PC-3 (cell line): ENCODE measurements at regions not wholly inside any gene's neighbourhood (a gene's known extent, or its start where the extent isn't known, plus 50 kb on each side); places are given as distances from the start of the nearest gene placed in this dataset.

ENCODE experiments used
- ATAC-seq: fragments of 200-7000 bp; cut with Tn5 transposase; 2 replicates; pipeline ENCODE4 v1.9.1; 2020; ENCODE audit warnings: mild to moderate bottlenecking, moderate library complexity
- BruUV-seq: library from RNA; stranded (reverse); fragments of 400-500 nt; replicated peaks from 2 replicates; lab custom pipeline; 2021; lab: Mats Ljungman, UMichigan
- CTCF ChIA-PET: fragments of 300-600 bp; sonication (Branson Sonifier 250); formaldehyde crosslinking; loops from one replicate; lab custom pipeline; 2022; ENCODE audit warnings: antibody characterized with exemption; lab: Charles Lee
- POLR2A ChIA-PET: fragments of 300-600 bp; sonication (Branson Sonifier 250); formaldehyde crosslinking; loops from one replicate; lab custom pipeline; 2022; ENCODE audit warnings: antibody characterized with exemption; ENCODE audit not compliant: unreplicated experiment; lab: Charles Lee
- DNase-seq: peaks from one replicate; pipeline ENCODE4 v3.0.0-alpha.2; 2015
- H2AFZ ChIP-seq: fragments of 300-600 bp; sonication (generic); 2 replicates; pipeline ENCODE4 v1.6.0; 2016; ENCODE audit warnings: antibody characterized with exemption, low read length
- H3F3A ChIP-seq: fragments of 300-600 bp; sonication (generic); one replicate; pipeline ENCODE4 v1.6.0; 2017; ENCODE audit warnings: antibody characterized with exemption, low read length, control low read depth, mild to moderate bottlenecking; ENCODE audit not compliant: unreplicated experiment
- H3K27ac ChIP-seq: fragments of 300-600 bp; sonication (generic); 2 replicates; pipeline ENCODE4 v1.5.1; 2016; ENCODE audit warnings: mild to moderate bottlenecking, low read length
- H3K27me3 ChIP-seq: fragments of 300-600 bp; sonication (generic); 2 replicates; pipeline ENCODE4 v1.6.1; 2016; ENCODE audit warnings: low read length, mixed read lengths
- H3K36me3 ChIP-seq: fragments of 300-600 bp; sonication (generic); 2 replicates; pipeline ENCODE4 v1.6.1; 2016; ENCODE audit warnings: low read depth, mixed run types, low read length, mixed read lengths
- H3K4me1 ChIP-seq: fragments of 300-600 bp; sonication (generic); 2 replicates; pipeline ENCODE4 v1.5.1; 2016; ENCODE audit warnings: low read length; ENCODE audit not compliant: insufficient read depth
- H3K4me2 ChIP-seq: fragments of 300-600 bp; sonication (generic); 2 replicates; pipeline ENCODE4 v1.6.0; 2016; ENCODE audit warnings: low read length
- H3K4me3 ChIP-seq: fragments of 300-600 bp; sonication (generic); 2 replicates; pipeline ENCODE4 v1.5.1; 2016; ENCODE audit warnings: mild to moderate bottlenecking, low read length, mixed read lengths
- H3K79me2 ChIP-seq: fragments of 300-600 bp; sonication (generic); 2 replicates; pipeline ENCODE4 v1.6.1; 2017; ENCODE audit warnings: low read length, mixed read lengths
- H3K9ac ChIP-seq: fragments of 300-600 bp; sonication (generic); 2 replicates; pipeline ENCODE4 v1.6.0; 2016; ENCODE audit warnings: mild to moderate bottlenecking, low read length
- H3K9me2 ChIP-seq: fragments of 300-600 bp; sonication (generic); replicated peaks from 2 replicates; pipeline ENCODE4 v1.6.1; 2016; ENCODE audit warnings: mixed run types, low read length, mixed read lengths
- H3K9me3 ChIP-seq: fragments of 300-600 bp; sonication (generic); 2 replicates; pipeline ENCODE4 v1.6.1; 2016; ENCODE audit warnings: low read length, mixed read lengths
- H4K20me1 ChIP-seq: fragments of 300-600 bp; sonication (generic); 2 replicates; pipeline ENCODE4 v1.6.1; 2016; ENCODE audit warnings: low read length, mixed read lengths
- CTCF ChIP-seq: fragments of 300-600 bp; sonication (generic); conservative IDR thresholded peaks from 2 replicates; pipeline ENCODE4 v1.5.1; 2017; ENCODE audit warnings: antibody characterized with exemption, low read depth, mild to moderate bottlenecking, low read length
- EZH2 ChIP-seq: fragments of 300-600 bp; sonication (generic); IDR thresholded peaks from one replicate; pipeline ENCODE4 v1.6.1; 2017; ENCODE audit warnings: antibody characterized with exemption, mild to moderate bottlenecking, low read length; ENCODE audit not compliant: unreplicated experiment
- EZH2phosphoT487 ChIP-seq: fragments of 300-600 bp; sonication (generic); IDR thresholded peaks from 2 replicates; pipeline ENCODE4 v1.6.1; 2018; ENCODE audit warnings: mild to moderate bottlenecking, antibody characterized with exemption, low read length, borderline replicate concordance
- intact Hi-C: fragments of 100-400 bp; cut with micrococcal nuclease; formaldehyde crosslinking; loops from 2 replicates; pipeline ENCODE4 v1.9.0; 2023

GRCh38 chr11:111155021-111155420 lies 90.5 kb upstream of the POU2AF2 start:
- H2AFZ ChIP-seq: no peak overlapping the region
- H3K27me3 ChIP-seq: peaks cover 45% of the 10 kb centered on the region
- intact Hi-C loops: loop anchor here (5.0 kb wide), 1 partner anchor 77 kb away; no protein-coding TSS in a partner anchor
- H3K9ac ChIP-seq: no peak overlapping the region
- no peaks in the 10 kb centered on the region for H3K4me1 ChIP-seq
- POLR2A ChIA-PET: no interaction called here
- TF ChIP-seq CTCF: no peak
- TF ChIP-seq EZH2phosphoT487: no peak
- TF ChIP-seq EZH2: no peak
- 0 out of 2 replicates have a peak, but pooled peaks cover 3% of the 10 kb centered on the region for H3K9me2 ChIP-seq
- H3F3A ChIP-seq: no peaks in the 10 kb centered on the region
- H3K4me3 ChIP-seq: no peak overlapping the region
- ATAC-seq (no peak), DNase-seq (no peak)
- H3K27ac ChIP-seq: no peak overlapping the region
- BruUV-seq: no TSS peak
- CTCF ChIA-PET: no interaction called here
- no peaks in the 10 kb centered on the region for H4K20me1 ChIP-seq
- no peaks in the 10 kb centered on the region for H3K9me3 ChIP-seq
- no peaks in the 10 kb centered on the region for H3K36me3 ChIP-seq
- H3K79me2 ChIP-seq: no peaks in the 10 kb centered on the region
- no peak overlapping the region for H3K4me2 ChIP-seq

- H3K4me2 ChIP-seq: no peak overlapping the region
- no peak overlapping the region for H2AFZ ChIP-seq
- no TSS peak for BruUV-seq
- H3K9me2 ChIP-seq: 0 out of 2 replicates have a peak, but pooled peaks cover 3% of the 10 kb centered on the region
- H3K4me3 ChIP-seq: no peak overlapping the region
- ChIA-PET CTCF (no interaction called here), POLR2A (no interaction called here)
- H3K9ac ChIP-seq: no peak overlapping the region
- intact Hi-C loops: no loop called here
- TF ChIP-seq CTCF (no peak), EZH2 (no peak)
- no peaks in the 10 kb centered on the region for H3K9me3 ChIP-seq
- H3K4me1 ChIP-seq: no peaks in the 10 kb centered on the region
- no peaks in the 10 kb centered on the region for H3K36me3 ChIP-seq
- H3F3A ChIP-seq: no peaks in the 10 kb centered on the region
- no peaks in the 10 kb centered on the region for H3K79me2 ChIP-seq
- DNase-seq (no peak), ATAC-seq (no peak)
- H3K27me3 ChIP-seq: peaks cover 35% of the 10 kb centered on the region
- H4K20me1 ChIP-seq: no peaks in the 10 kb centered on the region
- no peak overlapping the region for H3K27ac ChIP-seq
Observed at GRCh38 chr11:111153194-111153593, 92.3 kb upstream of the POU2AF2 start.

GRCh38 chr11:111148953-111149352 lies 96.6 kb upstream of the POU2AF2 start:
- Histone ChIP-seq H2AFZ (no peak overlapping the region), H3K79me2 (no peaks in the 10 kb centered on the region), H3F3A (no peaks in the 10 kb centered on the region), H4K20me1 (no peaks in the 10 kb centered on the region), H3K9ac (no peak overlapping the region), H3K27me3 (peaks cover 52% of the 10 kb centered on the region), H3K4me2 (no peak overlapping the region), H3K9me2 (0 out of 2 replicates have a peak, but pooled peaks cover 3% of the 10 kb centered on the region), H3K9me3 (no peaks in the 10 kb centered on the region), H3K27ac (no peak overlapping the region), H3K4me3 (no peak overlapping the region), H3K4me1 (no peaks in the 10 kb centered on the region), H3K36me3 (no peaks in the 10 kb centered on the region)
- BruUV-seq: no TSS peak
- TF ChIP-seq CTCF: no peak
- TF ChIP-seq EZH2phosphoT487: no peak
- TF ChIP-seq EZH2: no peak
- POLR2A ChIA-PET: no interaction called here
- ATAC-seq (no peak), DNase-seq (no peak)
- intact Hi-C loops: no loop called here
- CTCF ChIA-PET: no interaction called here
